NCI-H524 (cell line): ENCODE measurements at regions not wholly inside any gene's neighbourhood (a gene's known extent, or its start where the extent isn't known, plus 50 kb on each side); places are given as distances from the start of the nearest gene placed in this dataset.
"Not testable (repeated sequence)": the region's sequence is repeated elsewhere in the genome, so short reads cannot be mapped to it uniquely, and the experiment has no call there.

ENCODE experiments used
- DNase-seq, 2 experiments: peaks; one replicate each; lab custom pipeline; 2025; lab: John Stamatoyannopoulos, UW

GRCh38 chr3:3334491-3334890, 155.0 kb upstream of the CRBN start:
- DNase-seq = peak in 1 of 2 experiments; percentile 35

GRCh38 chr3:3333571-3333970, 154.1 kb upstream of the CRBN start:
- no peak for DNase-seq

GRCh38 chr3:3316521-3316920, 137.0 kb upstream of the CRBN start:
- no peak for DNase-seq

- no peak for DNase-seq
Observed at GRCh38 chr3:3315846-3316245, 136.4 kb upstream of the CRBN start.

- no peak for DNase-seq
Observed at GRCh38 chr3:3309887-3310286, 130.4 kb upstream of the CRBN start.

- no peak for DNase-seq
Observed at GRCh38 chr3:3308809-3309208, 129.3 kb upstream of the CRBN start.

- no peak for DNase-seq
Observed at GRCh38 chr3:3307491-3307890, 128.0 kb upstream of the CRBN start.

GRCh38 chr3:3305841-3306240, 126.3 kb upstream of the CRBN start:
- DNase-seq = no peak

GRCh38 chr3:3305084-3305483, 125.6 kb upstream of the CRBN start:
- peak; percentile 48 to 88 for DNase-seq

- DNase-seq = no peak
Observed at GRCh38 chr3:3303636-3304035, 124.1 kb upstream of the CRBN start.

- DNase-seq = no peak
Observed at GRCh38 chr3:3302964-3303363, 123.5 kb upstream of the CRBN start.

GRCh38 chr3:3301476-3301875, 122.0 kb upstream of the CRBN start:
- no peak for DNase-seq

GRCh38 chr3:3296979-3297381, 117.5 kb upstream of the CRBN start:
- no peak for DNase-seq

GRCh38 chr3:3295586-3295985, 116.1 kb upstream of the CRBN start:
- DNase-seq = no peak

- not testable (repeated sequence) for DNase-seq
Observed at GRCh38 chr3:3291756-3292283, 112.3 kb upstream of the CRBN start.

GRCh38 chr3:3288255-3288654, 108.8 kb upstream of the CRBN start:
- peak; percentile 2 to 49 for DNase-seq

GRCh38 chr3:3286014-3286413, 106.5 kb upstream of the CRBN start:
- no peak for DNase-seq

GRCh38 chr3:3281024-3281423, 101.5 kb upstream of the CRBN start:
- no peak for DNase-seq

GRCh38 chr3:3280396-3280795, 100.9 kb upstream of the CRBN start:
- DNase-seq = no peak

GRCh38 chr3:3278073-3278472, 98.6 kb upstream of the CRBN start:
- no peak for DNase-seq

GRCh38 chr3:3276630-3277029, 97.1 kb upstream of the CRBN start:
- DNase-seq = no peak

- no peak for DNase-seq
Observed at GRCh38 chr3:3264796-3265195, 85.3 kb upstream of the CRBN start.

- no peak for DNase-seq
Observed at GRCh38 chr3:3260870-3261269, 81.4 kb upstream of the CRBN start.

GRCh38 chr3:3259181-3259580, 79.7 kb upstream of the CRBN start:
- no peak for DNase-seq

- no peak for DNase-seq
Observed at GRCh38 chr3:3258281-3258680, 78.8 kb upstream of the CRBN start.
